ENCODE measurements at regions not wholly inside any gene's neighbourhood (a gene's known extent, or its start where the extent isn't known, plus 50 kb on each side); places are given as distances from the start of the nearest gene placed in this dataset.

- Histone ChIP-seq H3K36me3 (ENCODE audit: insufficient read depth, low read length) (no peaks in the 10 kb centered on the region), H3K4me3 (ENCODE audit: low read depth, low read length, poor library complexity, severe bottlenecking) (no peak overlapping the region), H3F3A (ENCODE audit: insufficient read depth, low read length) (no peaks in the 10 kb centered on the region), H3K9ac (ENCODE audit: low read length) (no peak overlapping the region), H2AFZ (ENCODE audit: low read length) (no peak overlapping the region), H3K9me2 (ENCODE audit: low read depth, low read length) (no peaks in the 10 kb centered on the region), H4K20me1 (ENCODE audit: insufficient read depth, low read length) (no peaks in the 10 kb centered on the region), H3K79me2 (ENCODE audit: insufficient read depth, low read length) (no peaks in the 10 kb centered on the region), H3K27me3 (ENCODE audit: insufficient read depth, low read length) (no peaks in the 10 kb centered on the region), H3K9me3 (ENCODE audit: low read length) (no peaks in the 10 kb centered on the region), H3K4me2 (ENCODE audit: low read length) (no peak overlapping the region), H3K4me1 (ENCODE audit: insufficient read depth, low read length, severe bottlenecking) (no peaks in the 10 kb centered on the region), H3K27ac (ENCODE audit: low read depth, low read length, poor library complexity, severe bottlenecking) (no peak overlapping the region)
- TF ChIP-seq CTCF (IDR thresholded peaks at IDR 0.05; ENCODE audit: low read length) (no peak), EZH2 (IDR thresholded peaks at IDR 0.05; ENCODE audit: borderline replicate concordance, low read length) (no peak)
Measured at GRCh38 chr17:52517176-52517575, 358.7 kb upstream of the CA10 start.

GRCh38 chr17:52515927-52516326 lies 357.4 kb upstream of the CA10 start:
- H3K4me2 ChIP-seq (ENCODE audit: low read length), result no peak overlapping the region

GRCh38 chr17:52505601-52506000 lies 347.1 kb upstream of the CA10 start:
- Histone ChIP-seq H4K20me1 (ENCODE audit: insufficient read depth, low read length) (no peaks in the 10 kb centered on the region), H3F3A (ENCODE audit: insufficient read depth, low read length) (no peaks in the 10 kb centered on the region), H3K9me2 (ENCODE audit: low read depth, low read length) (no peaks in the 10 kb centered on the region), H3K27ac (ENCODE audit: low read depth, low read length, poor library complexity, severe bottlenecking) (no peak overlapping the region), H2AFZ (ENCODE audit: low read length) (no peak overlapping the region), H3K9ac (ENCODE audit: low read length) (no peak overlapping the region), H3K4me3 (ENCODE audit: low read depth, low read length, poor library complexity, severe bottlenecking) (no peak overlapping the region), H3K4me1 (ENCODE audit: insufficient read depth, low read length, severe bottlenecking) (no peaks in the 10 kb centered on the region), H3K9me3 (ENCODE audit: low read length) (no peaks in the 10 kb centered on the region), H3K36me3 (ENCODE audit: insufficient read depth, low read length) (no peaks in the 10 kb centered on the region), H3K4me2 (ENCODE audit: low read length) (no peak overlapping the region), H3K79me2 (ENCODE audit: insufficient read depth, low read length) (no peaks in the 10 kb centered on the region), H3K27me3 (ENCODE audit: insufficient read depth, low read length) (no peaks in the 10 kb centered on the region)
- TF ChIP-seq EZH2 (IDR thresholded peaks at IDR 0.05; ENCODE audit: borderline replicate concordance, low read length) (no peak), CTCF (IDR thresholded peaks at IDR 0.05; ENCODE audit: low read length) (no peak)

More at GRCh38 chr17:52515927-52516326, 357.4 kb upstream of the CA10 start:
- H3F3A ChIP-seq (ENCODE audit: insufficient read depth, low read length), result no peaks in the 10 kb centered on the region
- H3K36me3 ChIP-seq (ENCODE audit: insufficient read depth, low read length), result no peaks in the 10 kb centered on the region
- no peaks in the 10 kb centered on the region for H3K9me2 ChIP-seq (ENCODE audit: low read depth, low read length)
- TF ChIP-seq CTCF (IDR thresholded peaks at IDR 0.05; ENCODE audit: low read length), result no peak
- no peak for TF ChIP-seq EZH2 (IDR thresholded peaks at IDR 0.05; ENCODE audit: borderline replicate concordance, low read length)
- H3K79me2 ChIP-seq (ENCODE audit: insufficient read depth, low read length), result no peaks in the 10 kb centered on the region
- H2AFZ ChIP-seq (ENCODE audit: low read length), result no peak overlapping the region
- no peaks in the 10 kb centered on the region for H4K20me1 ChIP-seq (ENCODE audit: insufficient read depth, low read length)
- H3K9ac ChIP-seq (ENCODE audit: low read length), result no peak overlapping the region
- no peaks in the 10 kb centered on the region for H3K27me3 ChIP-seq (ENCODE audit: insufficient read depth, low read length)
- no peak overlapping the region for H3K27ac ChIP-seq (ENCODE audit: low read depth, low read length, poor library complexity, severe bottlenecking)
- no peaks in the 10 kb centered on the region for H3K9me3 ChIP-seq (ENCODE audit: low read length)
- H3K4me3 ChIP-seq (ENCODE audit: low read depth, low read length, poor library complexity, severe bottlenecking), result no peak overlapping the region
- H3K4me1 ChIP-seq (ENCODE audit: insufficient read depth, low read length, severe bottlenecking), result no peaks in the 10 kb centered on the region

Data from OCI-LY1 (cell line).